RWPE2 (cell line): ENCODE measurements at regions not wholly inside any gene's neighbourhood (a gene's known extent, or its start where the extent isn't known, plus 50 kb on each side); places are given as distances from the start of the nearest gene placed in this dataset.
"Not testable (repeated sequence)": the region's sequence is repeated elsewhere in the genome, so short reads cannot be mapped to it uniquely, and the experiment has no call there.

Experiments
- ATAC-seq: fragments of 200-7000 bp; cut with Tn5 transposase; 3 replicates; pipeline ENCODE4 v1.9.1; 2021; ENCODE audit warnings: low read depth
- DNase-seq: peaks from one replicate; pipeline ENCODE4 v3.0.0-alpha.2; 2020; ENCODE audit warnings: low spot score
- H3K27ac ChIP-seq: fragments of 450-650 bp; 2 replicates; pipeline ENCODE4 v1.5.1; 2017; ENCODE audit warnings: mild to moderate bottlenecking; ENCODE audit not compliant: poor library complexity, severe bottlenecking
- H3K27me3 ChIP-seq: fragments of 250-450 bp; sonication (Bioruptor Pico); 2 replicates; pipeline ENCODE4 v1.5.1; 2021; ENCODE audit warnings: mild to moderate bottlenecking, moderate library complexity; ENCODE audit not compliant: insufficient read depth, poor library complexity, severe bottlenecking
- H3K36me3 ChIP-seq: fragments of 250-450 bp; sonication (Bioruptor Pico); 2 replicates; pipeline ENCODE4 v1.5.1; 2020; ENCODE audit warnings: low read depth, mild to moderate bottlenecking, moderate library complexity
- H3K4me1 ChIP-seq: fragments of 250-450 bp; sonication (Bioruptor Pico); 2 replicates; pipeline ENCODE4 v1.5.1; 2021; ENCODE audit warnings: mild to moderate bottlenecking, moderate library complexity; ENCODE audit not compliant: insufficient read depth, poor library complexity, severe bottlenecking
- H3K4me3 ChIP-seq: fragments of 250-450 bp; sonication (Bioruptor Pico); 2 replicates; pipeline ENCODE4 v1.5.1; 2021; ENCODE audit warnings: mild to moderate bottlenecking, moderate library complexity; ENCODE audit not compliant: severe bottlenecking
- H3K9me3 ChIP-seq: fragments of 250-450 bp; sonication (Bioruptor Pico); 2 replicates; pipeline ENCODE4 v1.5.1; 2021; ENCODE audit warnings: mild to moderate bottlenecking, moderate library complexity; ENCODE audit not compliant: severe bottlenecking
- TF ChIP-seq, protein P1 (sequence below): fragments of 450-650 bp; IDR thresholded peaks from one replicate; pipeline ENCODE4 v1.5.1; 2017; ENCODE audit warnings: mild to moderate bottlenecking, moderate library complexity; ENCODE audit not compliant: poor library complexity, severe bottlenecking

DNA sequence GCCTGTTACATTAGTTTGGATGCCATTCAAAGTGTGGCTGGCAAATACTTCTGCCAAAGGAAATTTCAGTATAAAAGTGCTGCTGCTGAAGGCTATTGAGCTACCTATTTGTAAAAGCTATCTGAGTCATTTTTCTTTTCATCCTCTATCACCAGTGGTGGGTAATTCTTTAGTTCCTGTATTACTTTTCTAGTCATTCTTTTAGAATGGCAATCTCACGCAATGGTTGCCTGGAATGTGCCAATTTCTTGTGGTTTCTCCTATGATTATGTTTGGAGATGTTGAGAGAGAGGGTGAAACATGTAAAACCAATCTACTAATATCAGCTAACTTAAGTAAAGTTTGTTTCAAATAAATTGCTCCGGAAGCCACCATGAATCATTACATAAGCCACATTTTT, 685.0 kb downstream of the RAPGEF2 start:
- TF ChIP-seq, protein P1, sequence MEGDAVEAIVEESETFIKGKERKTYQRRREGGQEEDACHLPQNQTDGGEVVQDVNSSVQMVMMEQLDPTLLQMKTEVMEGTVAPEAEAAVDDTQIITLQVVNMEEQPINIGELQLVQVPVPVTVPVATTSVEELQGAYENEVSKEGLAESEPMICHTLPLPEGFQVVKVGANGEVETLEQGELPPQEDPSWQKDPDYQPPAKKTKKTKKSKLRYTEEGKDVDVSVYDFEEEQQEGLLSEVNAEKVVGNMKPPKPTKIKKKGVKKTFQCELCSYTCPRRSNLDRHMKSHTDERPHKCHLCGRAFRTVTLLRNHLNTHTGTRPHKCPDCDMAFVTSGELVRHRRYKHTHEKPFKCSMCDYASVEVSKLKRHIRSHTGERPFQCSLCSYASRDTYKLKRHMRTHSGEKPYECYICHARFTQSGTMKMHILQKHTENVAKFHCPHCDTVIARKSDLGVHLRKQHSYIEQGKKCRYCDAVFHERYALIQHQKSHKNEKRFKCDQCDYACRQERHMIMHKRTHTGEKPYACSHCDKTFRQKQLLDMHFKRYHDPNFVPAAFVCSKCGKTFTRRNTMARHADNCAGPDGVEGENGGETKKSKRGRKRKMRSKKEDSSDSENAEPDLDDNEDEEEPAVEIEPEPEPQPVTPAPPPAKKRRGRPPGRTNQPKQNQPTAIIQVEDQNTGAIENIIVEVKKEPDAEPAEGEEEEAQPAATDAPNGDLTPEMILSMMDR: no peak
- Histone ChIP-seq H3K4me3 (no peak overlapping the region), H3K4me1 (peaks cover 11% of the 10 kb centered on the region), H3K36me3 (no peaks in the 10 kb centered on the region), H3K27ac (peak overlapping the region; percentile 33), H3K9me3 (no peaks in the 10 kb centered on the region), H3K27me3 (no peaks in the 10 kb centered on the region)
- ATAC-seq (peak; percentile 76), DNase-seq (no peak)

DNA sequence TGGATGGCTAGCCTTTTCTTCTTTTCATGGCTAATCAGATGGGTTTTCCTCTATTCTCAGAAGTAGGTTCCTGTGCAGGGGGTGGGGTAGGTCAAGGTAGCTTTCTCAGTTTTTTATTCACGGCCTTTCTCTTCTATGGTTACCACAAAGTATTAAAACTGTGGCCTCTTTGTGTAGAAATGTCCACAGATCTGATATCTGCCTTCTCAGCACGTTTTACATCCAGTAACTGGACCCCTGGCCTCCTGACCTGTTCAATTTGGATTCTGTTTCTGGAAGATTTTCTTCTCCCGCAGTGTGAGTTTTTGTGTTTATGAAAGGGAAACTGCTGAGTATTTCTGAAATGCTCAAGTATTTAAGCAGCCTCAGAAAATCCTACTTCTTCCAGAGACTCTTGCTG, 688.5 kb downstream of the RAPGEF2 start:
- H3K9me3 ChIP-seq: no peaks in the 10 kb centered on the region
- no peak overlapping the region for H3K27ac ChIP-seq
- H3K4me1 ChIP-seq: peaks cover 11% of the 10 kb centered on the region
- no peak for DNase-seq
- ATAC-seq: no peak
- no peak overlapping the region for H3K4me3 ChIP-seq
- no peaks in the 10 kb centered on the region for H3K36me3 ChIP-seq
- no peaks in the 10 kb centered on the region for H3K27me3 ChIP-seq
- TF ChIP-seq, protein P1: no peak

DNA sequence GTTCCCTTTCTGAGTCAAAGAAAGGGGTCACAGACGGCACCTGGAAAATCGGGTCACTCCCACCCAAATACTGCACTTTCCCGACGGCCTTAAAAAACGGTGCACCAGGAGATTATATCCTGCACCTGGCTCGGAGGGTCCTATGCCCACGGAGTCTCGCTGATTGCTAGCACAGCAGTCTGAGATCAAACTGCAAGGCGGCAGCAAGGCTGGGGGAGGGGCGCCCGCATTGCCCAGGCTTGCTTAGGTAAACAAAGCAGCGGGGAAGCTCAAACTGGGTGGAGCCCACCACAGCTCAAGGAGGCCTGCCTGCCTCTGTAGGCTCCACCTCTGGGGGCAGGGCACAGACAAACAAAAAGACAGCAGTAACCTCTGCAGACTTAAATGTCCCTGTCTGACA, 701.7 kb downstream of the RAPGEF2 start:
- not testable (repeated sequence) for H3K4me3 ChIP-seq, H3K36me3 ChIP-seq, H3K9me3 ChIP-seq, H3K4me1 ChIP-seq, DNase-seq, H3K27ac ChIP-seq, H3K27me3 ChIP-seq, ATAC-seq

DNA sequence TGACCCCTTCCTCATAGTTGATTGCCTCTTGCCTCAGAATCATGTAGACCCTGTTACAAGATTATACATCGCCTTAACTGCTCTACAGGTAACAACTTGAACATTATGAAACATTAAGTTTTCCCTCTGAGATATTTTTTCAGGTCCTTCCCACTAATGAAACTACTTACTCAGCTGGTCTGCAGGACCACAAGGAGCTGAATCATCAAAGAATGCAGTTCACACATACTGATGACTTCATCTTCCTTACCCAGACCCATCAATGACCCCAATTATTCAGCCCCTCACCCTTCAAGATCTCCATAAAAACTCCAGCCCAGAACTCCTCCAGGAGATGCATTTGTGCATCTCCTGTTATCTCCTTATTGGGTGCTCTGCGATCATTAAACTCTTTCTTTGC, 720.9 kb downstream of the RAPGEF2 start:
- H3K27ac ChIP-seq: no peak overlapping the region
- H3K27me3 ChIP-seq: no peaks in the 10 kb centered on the region
- peaks cover 7% of the 10 kb centered on the region for H3K4me1 ChIP-seq
- no peak for DNase-seq
- H3K36me3 ChIP-seq: no peaks in the 10 kb centered on the region
- H3K9me3 ChIP-seq: no peaks in the 10 kb centered on the region
- H3K4me3 ChIP-seq: no peak overlapping the region
- TF ChIP-seq, protein P1: no peak
- peak; percentile 70; the same call in 2 of the 3 replicates for ATAC-seq

DNA sequence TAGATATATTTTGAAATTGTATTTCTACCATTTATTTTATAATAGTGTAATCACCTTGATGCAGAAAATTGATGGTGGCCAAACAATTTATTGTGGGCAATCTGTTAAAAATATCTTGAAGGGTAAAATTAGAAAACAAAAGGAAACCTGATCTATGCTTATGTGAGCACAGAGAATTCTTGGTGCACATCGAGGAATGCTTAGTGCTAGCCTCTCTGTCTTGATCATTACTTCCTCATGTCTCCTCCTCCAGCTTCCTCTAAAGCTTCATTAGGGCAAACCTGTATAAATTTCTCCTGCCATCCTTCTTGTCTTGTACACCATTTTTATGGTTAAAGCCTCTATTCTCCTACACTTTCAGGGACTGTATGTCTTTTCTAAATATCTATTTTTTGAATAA, 725.8 kb downstream of the RAPGEF2 start:
- H3K9me3 ChIP-seq: no peaks in the 10 kb centered on the region
- H3K4me3 ChIP-seq: no peak overlapping the region
- H3K27ac ChIP-seq: no peak overlapping the region
- no peaks in the 10 kb centered on the region for H3K27me3 ChIP-seq
- DNase-seq (no peak), ATAC-seq (no peak)
- TF ChIP-seq, protein P1: no peak
- H3K36me3 ChIP-seq: no peaks in the 10 kb centered on the region
- H3K4me1 ChIP-seq: peaks cover under 1% of the 10 kb centered on the region
